ENCODE measurements at regions not wholly inside any gene's neighbourhood (a gene's known extent, or its start where the extent isn't known, plus 50 kb on each side); places are given as distances from the start of the nearest gene placed in this dataset.
A peak's percentile ranks its signal among the peaks of the same experiment; 100 is the strongest.

- TF ChIP-seq CTCF (conservative IDR thresholded peaks at IDR 0.05; ENCODE audit: low read depth, low read length) (no peak), POLR2A (IDR thresholded peaks at IDR 0.05; ENCODE audit: low read depth, low read length) (no peak), RAD21 (IDR thresholded peaks at IDR 0.05; ENCODE audit: low read length) (no peak), RFX5 (IDR thresholded peaks at IDR 0.05; ENCODE audit: low read depth, low read length) (no peak), SMC3 (IDR thresholded peaks at IDR 0.05; ENCODE audit: low read depth, low read length) (no peak), MAFK (IDR thresholded peaks at IDR 0.05; ENCODE audit: low read depth, low read length) (peak; percentile 95), MXI1 (IDR thresholded peaks at IDR 0.05; ENCODE audit: borderline replicate concordance, low read depth, low read length) (no peak)
These were observed 100.7 kb upstream of the PODXL start for GRCh38 chr7:131656980-131657723.

Measured in IMR-90 (cell line).